Hepatocyte (in vitro differentiated cells): ENCODE measurements at regions not wholly inside any gene's neighbourhood (a gene's known extent, or its start where the extent isn't known, plus 50 kb on each side); places are given as distances from the start of the nearest gene placed in this dataset.

Experiments used
- EZH2 ChIP-seq: fragments of 200-600 bp; sonication (generic); IDR thresholded peaks from 2 replicates; pipeline ENCODE4 v1.6.1; 2016; ENCODE audit warnings: antibody characterized with exemption, mild to moderate bottlenecking, borderline replicate concordance
- TF ChIP-seq, protein P1 (sequence below): fragments of 200-600 bp; sonication (generic); IDR thresholded peaks from 2 replicates; pipeline ENCODE4 v1.5.1; 2016; ENCODE audit warnings: antibody characterized with exemption, mild to moderate bottlenecking; ENCODE audit not compliant: poor library complexity

DNA sequence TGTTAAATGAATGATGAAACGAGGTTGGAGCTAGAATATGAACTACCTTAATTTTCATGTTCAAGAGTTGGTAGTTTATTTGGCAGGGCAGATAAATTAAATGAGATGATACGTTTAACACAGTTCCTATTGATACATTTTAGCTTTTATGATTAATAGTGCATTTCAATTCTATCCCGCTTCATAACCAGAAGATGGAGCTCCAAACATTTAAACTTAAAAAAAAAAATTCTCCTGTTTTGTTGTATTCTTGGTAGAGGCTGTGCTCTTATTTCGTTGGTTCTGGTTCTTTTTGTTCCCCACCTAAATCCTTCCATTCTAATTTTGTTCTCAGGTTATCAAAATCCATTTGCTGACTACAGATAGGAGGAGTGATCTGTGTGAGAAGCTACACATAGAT, 71.8 kb upstream of the PTPN13 start:
- TF ChIP-seq, protein P1, sequence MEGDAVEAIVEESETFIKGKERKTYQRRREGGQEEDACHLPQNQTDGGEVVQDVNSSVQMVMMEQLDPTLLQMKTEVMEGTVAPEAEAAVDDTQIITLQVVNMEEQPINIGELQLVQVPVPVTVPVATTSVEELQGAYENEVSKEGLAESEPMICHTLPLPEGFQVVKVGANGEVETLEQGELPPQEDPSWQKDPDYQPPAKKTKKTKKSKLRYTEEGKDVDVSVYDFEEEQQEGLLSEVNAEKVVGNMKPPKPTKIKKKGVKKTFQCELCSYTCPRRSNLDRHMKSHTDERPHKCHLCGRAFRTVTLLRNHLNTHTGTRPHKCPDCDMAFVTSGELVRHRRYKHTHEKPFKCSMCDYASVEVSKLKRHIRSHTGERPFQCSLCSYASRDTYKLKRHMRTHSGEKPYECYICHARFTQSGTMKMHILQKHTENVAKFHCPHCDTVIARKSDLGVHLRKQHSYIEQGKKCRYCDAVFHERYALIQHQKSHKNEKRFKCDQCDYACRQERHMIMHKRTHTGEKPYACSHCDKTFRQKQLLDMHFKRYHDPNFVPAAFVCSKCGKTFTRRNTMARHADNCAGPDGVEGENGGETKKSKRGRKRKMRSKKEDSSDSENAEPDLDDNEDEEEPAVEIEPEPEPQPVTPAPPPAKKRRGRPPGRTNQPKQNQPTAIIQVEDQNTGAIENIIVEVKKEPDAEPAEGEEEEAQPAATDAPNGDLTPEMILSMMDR, result peak; percentile 31
- TF ChIP-seq EZH2, result no peak
